ENCODE measurements at regions not wholly inside any gene's neighbourhood (a gene's known extent, or its start where the extent isn't known, plus 50 kb on each side); places are given as distances from the start of the nearest gene placed in this dataset.

DNA sequence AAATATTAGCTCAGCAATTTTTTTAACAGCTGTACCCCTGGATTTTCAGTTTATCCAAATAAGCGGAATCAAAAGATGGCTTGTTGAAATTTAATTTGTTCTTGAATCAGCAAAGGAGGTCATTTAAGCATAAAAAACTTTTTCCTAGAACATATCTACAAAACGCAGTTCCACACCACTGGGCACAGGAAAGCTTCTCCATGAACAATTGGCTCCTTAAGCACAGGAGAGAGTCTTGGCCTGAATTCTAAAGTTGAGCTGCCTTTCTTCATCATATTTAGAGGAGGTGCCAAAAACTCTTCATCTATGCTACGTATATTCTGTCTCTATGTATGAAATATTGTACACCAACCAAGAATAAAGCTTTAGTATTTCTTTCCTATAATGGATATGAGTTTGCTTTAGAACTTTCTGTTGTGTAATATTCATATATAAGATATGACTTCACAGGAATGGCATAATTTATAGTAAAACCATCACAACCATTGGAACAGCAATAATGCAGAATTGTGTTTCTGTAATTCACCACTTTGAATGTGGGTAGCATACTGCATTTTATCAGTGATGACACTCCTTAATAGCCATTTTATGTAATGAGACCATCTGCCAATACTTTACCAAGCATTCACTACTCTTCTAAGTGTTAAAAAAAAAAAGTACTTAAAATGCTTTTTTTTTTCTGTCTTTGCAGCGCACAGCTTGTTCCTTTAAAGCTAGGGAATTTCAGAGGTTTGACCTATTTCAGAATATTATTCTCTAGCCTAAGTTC lies 263.7 kb downstream of the SLITRK6 start:
- no peak for DNase-seq

DNA sequence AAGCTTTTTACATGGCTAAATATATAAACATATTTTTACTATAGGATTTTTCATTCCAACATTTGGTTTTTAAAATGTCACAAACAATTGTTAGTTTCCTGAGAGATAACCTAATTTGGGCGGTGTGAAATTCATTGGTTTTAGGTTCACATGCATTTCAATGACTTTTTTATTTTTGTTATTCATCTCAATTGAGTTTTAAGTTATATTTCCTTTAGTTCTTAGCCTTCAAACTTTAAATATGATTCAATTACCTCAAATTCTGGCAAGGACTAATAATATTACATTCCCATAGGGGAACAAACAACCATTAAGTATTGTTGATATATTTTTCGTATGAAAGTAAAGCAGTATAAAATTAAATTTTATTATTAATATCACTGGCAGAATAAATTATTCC lies 265.3 kb downstream of the SLITRK6 start:
- no peak for DNase-seq

DNA sequence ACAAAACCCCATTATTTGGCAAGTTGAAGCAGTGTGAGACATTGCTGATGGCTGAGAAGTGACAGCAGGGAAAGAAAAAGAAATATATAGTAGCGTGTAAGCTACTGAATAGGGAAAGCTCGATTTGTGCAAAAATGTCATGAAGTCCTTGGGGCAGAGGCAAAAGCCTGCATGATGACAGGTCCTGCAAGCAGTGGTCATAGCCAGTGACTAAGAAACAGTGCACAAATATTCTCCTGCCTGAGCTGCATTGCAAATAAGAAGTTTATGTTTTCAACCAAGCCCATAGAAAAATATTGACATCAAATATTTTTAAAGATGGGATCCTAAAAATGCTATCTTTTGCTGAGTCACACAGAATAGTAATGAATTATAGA lies 270.0 kb downstream of the SLITRK6 start:
- no peak for DNase-seq

DNA sequence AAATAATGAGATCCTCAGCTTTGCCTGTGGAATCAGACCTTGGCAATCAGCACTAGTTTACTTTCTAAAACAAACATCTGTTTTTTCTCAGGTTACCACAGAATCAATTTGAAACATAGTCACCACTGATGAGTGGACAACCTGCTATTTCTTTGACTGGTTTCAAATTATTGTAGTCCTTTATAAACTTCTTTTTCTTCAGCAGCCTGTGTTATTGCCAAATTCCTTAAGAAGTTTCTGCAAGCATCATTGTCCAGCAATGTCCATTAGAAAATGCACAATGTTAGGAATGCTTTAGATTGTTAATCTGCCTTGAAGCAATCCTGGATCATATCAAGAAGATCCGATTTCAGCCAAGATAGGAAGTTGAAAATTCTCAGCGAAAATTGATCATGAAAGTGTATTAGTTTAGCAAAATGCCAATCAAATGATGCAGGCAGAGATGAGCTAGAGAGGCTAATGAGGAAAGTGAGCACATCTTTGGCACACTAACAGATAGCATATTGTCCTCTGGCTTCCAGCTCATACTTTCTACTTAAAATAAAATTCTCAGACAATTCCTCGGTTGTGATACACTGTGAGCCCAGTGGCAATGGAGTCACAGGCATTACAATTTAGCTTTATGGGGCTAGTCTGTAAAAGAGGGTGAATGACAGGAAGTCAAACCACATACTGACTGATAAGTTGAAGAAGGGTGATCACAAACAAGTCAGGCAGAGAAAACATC lies 270.6 kb downstream of the SLITRK6 start:
- DNase-seq: no peak

DNA sequence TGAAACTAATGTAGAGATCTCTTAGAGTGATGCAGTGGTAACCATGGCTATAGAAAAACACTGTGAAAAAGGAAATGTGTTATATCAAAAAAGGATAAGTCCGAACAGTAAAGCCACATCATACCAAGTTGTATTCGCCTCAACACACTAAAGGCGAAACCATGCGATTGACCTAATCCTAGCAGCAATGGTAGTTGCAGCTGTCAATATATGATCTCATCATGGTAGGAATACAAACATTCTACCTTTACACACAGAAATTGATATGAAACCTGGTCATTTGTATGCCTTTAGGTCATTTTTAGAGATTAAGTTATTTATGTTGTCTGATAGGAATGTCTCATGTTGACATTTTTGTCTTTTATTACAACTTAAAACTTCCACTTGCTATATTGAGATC lies 271.9 kb downstream of the SLITRK6 start:
- DNase-seq: no peak

DNA sequence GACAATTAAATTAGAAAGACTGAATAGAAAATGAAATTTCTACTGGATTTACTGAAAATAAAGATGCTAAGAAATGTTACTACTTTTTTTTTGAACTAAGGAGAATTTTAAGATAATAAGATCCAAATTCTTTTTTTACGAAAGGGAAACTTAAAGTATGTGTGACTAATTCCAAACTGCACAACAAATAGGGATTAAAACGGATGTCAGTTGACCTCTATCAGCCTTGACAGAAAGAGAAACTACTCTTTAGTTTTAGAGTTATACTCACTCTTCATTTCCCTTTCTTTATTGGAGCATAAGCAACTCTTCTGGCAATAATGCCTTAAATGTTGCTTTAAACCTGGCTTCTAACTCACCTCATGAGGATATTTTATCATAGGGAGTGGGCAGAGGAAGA lies 273.8 kb downstream of the SLITRK6 start:
- no peak for DNase-seq

DNA sequence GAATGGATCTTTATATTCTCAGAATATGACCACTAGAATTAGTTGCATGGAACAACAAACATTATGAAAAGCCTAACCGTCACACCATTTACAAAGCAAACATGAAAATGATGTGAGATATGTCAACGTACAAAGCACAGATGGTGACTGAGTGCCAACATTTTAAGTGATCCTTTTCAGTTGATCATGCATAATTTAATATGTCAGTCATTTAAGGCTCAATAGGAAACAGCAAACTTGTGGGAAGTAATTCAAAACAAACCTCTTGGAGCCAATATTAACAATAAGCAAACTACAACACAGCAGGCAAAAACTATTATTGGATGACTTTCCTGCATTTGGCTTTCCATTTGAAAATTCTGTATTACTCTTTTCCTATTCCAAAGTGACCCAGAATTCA lies 277.6 kb downstream of the SLITRK6 start:
- DNase-seq: no peak

DNA sequence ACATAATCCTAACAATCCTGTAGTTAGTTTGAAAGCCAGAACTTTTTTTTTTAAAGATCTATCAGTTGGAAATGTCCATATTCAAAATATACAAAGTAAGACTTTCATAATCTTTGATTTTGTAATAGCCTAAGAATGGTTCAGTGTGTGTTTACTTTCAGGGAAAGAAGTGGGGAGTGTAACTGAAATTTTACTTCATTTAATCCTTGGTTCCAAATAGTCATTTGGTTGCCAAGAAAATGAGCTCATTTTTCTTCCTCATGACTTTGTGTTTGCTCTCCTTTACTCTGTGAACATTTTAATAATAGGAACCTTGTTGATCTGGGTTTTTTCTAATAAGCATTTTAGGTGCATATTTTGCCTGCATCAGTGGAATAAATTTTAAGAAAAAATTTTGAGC lies 278.8 kb downstream of the SLITRK6 start:
- DNase-seq: no peak

DNA sequence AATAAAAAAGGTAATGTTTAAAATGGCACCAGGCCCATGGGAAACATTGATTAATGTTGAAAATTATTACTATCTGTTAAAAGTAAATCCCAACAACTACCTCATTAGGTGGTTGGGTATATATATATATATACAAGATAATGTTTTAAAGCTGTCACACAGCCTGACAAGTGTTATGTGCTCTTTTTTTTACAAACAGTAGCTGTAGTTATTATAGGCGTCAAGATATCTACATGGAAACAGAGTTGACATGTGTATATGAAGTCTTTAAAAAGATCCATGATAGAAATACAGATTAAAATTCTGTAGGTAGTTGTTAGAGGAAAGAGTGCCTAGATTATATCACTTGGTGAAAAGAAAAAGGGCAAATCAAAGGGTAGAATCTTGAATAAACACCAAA lies 279.9 kb downstream of the SLITRK6 start:
- DNase-seq: no peak

DNA sequence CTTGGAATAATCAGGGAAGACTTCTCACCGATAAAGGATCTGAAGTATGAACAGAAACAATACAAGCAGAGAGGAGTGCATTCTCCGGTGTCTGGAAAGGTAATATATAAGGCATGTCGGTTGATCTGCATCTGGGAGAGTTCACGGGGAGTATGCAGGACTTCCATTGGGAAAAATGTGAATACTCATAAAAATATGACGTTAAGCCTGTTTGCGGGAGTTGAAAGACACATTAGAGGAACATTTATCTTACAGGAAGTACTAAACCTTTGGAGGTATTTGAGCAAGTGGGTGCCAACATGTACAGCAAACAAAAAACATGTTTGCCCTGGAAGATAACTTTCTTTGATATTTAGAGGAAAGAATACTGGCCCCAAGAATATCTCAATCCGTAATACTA lies 286.8 kb downstream of the SLITRK6 start:
- DNase-seq: no peak

DNA sequence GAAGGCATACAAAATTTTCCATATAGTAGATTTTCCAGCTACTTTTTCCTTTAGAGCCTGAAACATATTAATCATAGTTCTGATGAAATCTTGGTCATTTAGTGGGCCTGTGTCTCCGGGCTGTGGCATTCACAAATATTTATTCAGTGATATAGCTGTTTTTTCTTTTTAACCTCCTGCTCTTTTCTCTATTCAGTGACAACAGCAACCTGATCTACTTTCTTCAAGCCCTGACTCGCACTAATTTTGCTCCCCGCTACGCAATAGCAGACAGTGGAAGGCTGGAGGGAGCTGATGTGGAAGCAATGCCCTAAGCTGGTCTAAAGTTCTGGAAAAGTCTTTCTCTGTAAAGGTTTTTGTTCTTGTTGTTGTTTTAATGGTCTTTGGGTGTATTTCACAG lies 289.7 kb downstream of the SLITRK6 start:
- no peak for DNase-seq

DNA sequence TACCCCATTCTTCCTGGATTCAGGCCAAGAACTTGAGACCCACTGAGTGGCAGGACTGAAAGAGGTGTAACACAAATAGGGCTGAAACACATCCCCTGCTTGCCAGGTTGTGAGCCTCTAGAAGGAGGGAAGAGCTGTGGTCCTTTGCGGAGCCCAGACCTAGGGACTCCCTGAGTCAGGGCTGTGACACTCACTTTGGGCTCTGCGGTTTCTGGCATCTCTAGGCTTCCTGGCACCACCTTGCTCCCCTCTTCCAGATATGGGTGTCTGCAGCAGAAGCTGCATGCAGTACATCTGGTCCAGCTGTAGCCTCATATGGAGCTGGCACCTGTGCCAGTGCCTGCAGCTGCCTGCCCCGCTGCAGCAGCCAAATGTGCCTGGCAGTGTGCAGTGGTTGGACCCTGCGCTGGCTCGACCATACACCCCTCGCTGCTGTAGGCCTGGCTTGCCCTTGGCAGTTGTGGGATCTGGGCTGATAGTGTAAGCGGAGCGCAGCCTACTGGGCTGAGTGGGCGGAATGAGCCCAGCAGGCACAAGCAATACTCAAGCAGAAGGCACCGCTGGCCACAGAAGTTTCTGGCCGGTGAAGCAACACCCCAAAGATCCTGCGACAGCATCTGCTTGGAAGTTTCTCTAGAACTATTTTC lies 290.4 kb downstream of the SLITRK6 start:
- no peak for DNase-seq

DNA sequence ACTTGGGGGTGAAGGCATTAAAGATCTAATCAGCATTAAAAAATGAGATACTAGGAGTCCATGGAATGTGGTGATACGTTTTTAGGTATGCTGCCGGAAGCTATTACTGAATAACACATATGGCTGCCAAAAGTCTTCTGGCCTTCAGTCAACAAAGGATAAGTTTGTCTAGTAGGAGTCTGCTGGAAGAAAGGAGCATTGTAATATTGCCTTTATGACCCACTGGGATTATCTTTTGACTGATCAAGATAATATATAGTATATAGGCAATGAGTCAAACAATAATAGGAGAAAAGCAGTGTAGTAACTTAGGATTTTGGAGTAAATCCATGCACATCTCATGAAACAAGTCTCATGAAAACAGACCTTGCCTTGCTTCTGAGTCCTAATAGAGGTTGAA lies 295.4 kb downstream of the SLITRK6 start:
- DNase-seq: no peak

DNA sequence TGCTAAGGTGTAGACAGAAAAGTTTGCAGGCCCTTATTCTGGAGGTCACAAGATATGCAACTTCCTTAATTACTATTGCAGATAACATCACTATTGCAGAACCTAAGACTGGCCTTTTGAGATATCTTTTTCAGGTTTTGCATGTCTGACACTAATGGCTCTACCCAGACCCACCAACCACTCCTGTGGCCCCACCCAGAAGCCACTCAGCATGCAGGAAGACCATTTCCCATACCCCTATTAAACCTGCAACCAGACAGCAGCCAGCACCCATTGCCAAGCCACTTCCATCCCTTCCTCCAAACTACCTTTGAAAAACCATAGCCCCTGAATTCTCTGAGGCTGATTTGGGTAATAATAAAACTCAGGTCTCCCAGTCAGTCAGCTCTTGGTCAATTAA lies 297.6 kb downstream of the SLITRK6 start:
- DNase-seq: no peak

DNA sequence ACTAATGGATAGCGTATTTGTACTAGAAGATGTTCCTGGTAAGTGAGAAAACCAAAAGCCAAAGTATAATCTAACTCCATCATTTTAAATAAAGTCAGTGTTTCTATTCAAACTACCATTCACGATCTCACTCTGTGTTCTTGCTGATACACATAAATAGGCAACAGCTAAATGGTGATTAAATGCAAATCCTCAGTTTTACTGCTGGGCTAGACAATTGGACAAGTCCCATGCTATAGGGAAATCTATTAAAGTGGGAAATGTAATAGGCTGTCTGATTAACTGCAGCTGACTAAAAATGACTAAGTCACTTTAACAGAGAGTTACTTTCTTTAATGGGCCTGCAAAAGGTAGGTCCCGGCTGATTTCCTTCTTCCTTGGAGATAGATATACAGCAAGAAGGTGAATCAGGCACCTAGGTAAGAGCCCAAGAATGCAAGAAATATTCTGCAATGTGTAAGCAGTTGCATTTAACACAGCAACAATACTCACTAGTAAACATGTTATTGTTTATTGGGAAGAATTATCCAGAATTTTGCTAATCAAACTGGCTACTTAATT lies 298.4 kb downstream of the SLITRK6 start:
- no peak for DNase-seq

DNA sequence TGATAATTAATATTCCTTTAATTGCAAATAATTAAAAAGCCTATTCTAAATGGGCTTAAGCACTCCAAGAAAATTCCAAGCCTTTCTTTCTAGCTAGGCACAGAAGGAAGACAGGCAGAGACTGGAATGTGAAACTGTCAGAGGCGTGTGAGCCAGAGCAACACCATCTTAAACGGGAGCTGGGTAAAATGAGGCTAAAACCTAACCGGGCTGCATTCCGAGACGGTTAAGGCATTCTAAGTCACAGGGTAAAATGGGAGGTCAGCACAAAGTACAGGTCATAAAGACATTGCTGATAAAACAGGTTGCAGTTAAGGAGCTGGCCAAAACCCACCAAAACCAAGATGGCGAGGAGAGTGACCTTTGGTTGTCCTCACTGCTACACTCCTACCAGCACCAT lies 300.4 kb downstream of the SLITRK6 start:
- DNase-seq: no peak

DNA sequence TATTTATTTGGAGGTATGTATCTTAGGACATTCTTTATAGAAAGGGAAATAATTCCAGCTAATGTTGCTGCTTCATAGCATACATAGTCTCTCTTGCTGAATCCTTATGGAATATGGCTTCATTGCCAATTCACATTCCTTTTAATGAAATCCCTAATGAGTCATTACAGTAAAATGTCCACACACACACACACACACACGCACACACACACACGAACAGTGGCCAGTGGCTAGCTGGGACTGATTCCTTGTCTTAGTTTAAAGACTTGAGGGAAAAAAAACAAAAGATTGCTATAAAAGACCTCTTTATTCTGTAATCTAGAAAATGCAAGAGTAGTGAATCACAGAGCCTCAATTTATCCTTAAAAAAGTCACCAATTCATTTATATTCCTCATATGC lies 301.6 kb downstream of the SLITRK6 start:
- no peak for DNase-seq

DNA sequence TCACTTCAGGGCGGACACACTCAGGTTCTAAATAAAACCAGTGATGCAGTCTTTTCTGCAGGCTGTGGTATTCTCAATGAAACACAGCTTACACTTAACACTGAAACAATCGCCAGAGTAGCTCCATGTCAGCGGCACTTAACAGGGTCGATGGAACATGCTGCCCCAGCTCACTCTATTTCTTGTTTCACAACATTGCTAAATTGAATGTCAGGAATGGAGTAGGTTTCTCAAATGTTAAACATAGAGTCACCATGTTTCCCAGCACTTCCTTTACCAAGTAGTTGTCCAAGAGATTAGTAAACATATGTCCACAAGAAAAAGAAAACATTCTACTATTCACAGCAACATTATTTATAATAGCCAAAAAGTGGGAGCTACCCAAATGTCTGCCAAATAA lies 306.9 kb downstream of the SLITRK6 start:
- no peak for DNase-seq

DNA sequence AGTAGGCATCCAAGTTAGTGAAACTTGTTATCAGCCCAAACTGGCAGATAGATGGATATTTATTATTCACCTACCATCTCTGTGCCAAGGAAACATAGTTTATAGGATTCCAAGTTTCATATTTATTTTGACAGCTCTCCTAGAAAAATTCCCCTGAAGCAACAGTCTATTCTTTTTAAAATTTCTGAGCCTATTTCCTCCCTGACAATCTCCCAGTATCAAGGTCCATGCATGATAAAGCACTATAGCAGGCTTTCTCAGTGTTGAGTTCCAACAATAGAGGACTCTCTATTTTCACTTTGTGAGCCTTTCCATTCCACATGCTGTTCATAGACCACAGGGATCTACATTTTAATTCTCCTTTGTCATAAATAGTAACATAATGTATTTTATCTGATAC lies 312.6 kb downstream of the SLITRK6 start:
- DNase-seq: no peak

DNA sequence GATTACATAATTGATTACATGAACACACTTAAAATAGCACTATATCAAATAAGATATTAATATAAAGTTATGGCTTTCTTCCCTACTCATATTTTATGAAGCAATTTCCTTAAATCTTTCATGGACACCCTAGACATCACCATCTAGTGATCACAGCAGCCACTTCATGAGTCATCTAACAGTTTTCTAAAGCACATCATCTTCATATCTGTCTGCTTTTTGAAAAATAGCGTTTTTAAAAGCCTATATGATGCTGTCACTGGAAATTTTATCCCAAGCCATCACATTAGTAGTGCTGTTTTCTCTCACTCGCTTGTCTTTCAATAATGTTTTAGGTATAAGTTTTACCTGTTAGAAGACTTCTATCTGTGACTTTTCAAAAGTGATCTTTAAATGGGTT lies 326.1 kb downstream of the SLITRK6 start:
- DNase-seq: no peak

DNA sequence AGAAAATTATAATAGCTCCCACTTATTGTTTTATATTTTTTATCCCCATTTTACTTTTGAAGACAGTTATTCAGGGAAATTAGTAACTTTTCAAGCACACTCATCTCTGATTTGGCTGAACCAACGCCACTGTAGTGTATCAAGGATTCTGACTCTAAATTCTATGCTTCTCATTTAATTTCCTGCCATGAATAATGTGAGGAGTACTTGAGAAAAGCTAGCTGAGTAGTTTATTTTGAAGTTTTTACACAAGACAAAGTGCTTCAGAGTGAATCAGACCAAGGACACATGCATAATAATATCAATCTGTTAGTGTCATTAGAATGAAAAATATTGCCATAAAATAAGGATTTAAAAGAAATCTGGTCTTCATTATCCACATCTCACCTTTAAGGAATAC lies 329.9 kb downstream of the SLITRK6 start:
- no peak for DNase-seq

DNA sequence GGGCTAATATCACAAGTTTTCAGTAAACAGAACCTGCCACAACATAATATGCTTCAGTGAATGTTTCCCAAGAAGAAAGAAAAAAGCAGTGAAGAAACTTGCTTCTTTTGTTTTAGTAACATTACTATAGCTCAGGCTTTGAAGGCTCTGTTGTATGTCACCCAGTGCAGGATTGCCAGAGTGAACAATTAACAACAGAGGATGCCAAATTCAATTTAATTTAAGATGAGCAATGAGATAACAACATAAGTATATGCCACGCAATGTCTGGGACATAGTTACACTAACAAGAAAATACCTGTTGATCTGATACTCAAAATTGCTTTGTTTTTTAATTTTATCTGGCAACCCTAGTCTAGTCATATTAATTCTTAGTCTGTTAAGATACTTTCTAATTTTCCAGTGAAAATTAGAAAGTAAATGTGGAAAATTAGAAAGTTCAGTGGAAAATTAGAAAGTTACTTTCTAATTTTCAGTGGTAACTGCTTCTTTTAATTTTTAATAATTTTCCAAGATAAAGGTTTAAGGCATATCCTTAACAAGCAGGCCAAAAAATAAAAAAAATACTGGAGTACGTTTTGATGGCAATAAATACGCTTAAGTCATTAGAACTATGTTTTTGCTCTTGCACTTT lies 336.3 kb downstream of the SLITRK6 start:
- no peak for DNase-seq

DNA sequence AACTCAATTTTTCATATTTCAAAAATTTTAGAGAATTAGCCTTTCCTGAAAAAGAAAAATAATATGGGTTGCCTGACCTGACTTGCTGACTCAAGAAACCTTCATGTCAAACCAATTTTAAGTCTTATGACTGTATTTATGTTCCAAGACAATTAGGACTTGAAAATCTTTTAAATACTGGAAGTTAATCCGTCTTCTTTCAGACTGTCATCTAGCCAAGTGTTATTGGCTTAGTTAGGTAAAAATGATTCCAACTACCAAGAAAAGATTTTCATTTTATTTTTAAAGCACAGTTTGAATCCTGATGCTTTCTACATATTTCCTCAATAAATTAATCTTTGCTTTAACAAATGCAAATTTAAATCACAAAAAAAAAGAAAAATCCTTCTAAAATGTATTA lies 337.6 kb downstream of the SLITRK6 start:
- DNase-seq: no peak

Measured in activated gamma-delta T cell (primary cell).